ENCODE measurements at regions not wholly inside any gene's neighbourhood (a gene's known extent, or its start where the extent isn't known, plus 50 kb on each side); places are given as distances from the start of the nearest gene placed in this dataset.

- no peak for DNase-seq
These were observed 66.8 kb upstream of the CD93 start for GRCh38 chr20:23152902-23153301.

DNA sequence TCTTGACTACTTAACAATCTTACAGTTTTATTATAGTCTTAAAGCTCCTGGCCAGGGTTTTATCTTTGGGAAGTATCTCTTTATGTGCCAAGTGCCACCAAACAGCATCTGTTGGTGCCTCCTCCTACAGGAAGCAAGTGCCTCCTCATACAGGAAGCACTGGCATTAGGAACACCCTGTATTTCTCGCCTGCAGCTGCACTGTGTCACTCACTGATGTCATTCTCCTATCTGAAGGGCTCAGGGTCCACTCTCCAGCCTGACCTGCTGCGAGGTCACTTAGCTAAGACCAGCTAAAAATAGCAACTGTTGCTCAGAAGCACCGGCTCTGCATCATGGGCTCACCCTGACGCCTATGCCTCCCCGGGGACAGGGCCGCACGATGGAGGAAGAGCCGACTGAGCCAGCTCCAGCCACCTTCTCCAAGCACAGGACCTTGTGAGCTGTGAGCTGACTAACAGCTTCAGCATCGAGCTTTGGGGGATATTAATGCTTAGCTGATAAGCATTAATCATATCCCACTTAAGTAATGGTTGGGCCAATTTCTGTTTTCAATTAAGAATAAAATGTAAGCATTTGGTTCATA, 66.3 kb upstream of the CD93 start:
- no peak for DNase-seq

DNA sequence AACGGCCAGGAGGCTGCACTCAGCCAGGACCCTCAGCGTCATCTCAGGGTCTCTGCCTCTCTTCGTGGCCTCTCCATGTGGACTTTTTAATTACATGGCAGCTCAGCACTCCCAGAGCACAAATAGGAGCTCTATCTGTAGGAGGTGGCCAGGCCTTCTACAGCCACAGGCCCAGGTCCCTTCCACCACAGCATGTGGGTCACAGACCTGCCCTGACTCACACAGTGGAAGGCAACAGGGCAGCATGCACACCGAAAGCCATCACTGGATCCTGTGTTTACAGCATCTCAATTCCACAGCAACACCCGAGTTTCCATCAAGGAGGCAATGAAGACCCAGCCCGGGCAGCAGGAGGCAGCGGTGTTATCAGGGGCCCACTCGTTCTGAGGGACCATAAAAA, 65.8 kb upstream of the CD93 start:
- no peak for DNase-seq

- no peak for DNase-seq
These were observed 65.0 kb upstream of the CD93 start for GRCh38 chr20:23151008-23151703.

DNA sequence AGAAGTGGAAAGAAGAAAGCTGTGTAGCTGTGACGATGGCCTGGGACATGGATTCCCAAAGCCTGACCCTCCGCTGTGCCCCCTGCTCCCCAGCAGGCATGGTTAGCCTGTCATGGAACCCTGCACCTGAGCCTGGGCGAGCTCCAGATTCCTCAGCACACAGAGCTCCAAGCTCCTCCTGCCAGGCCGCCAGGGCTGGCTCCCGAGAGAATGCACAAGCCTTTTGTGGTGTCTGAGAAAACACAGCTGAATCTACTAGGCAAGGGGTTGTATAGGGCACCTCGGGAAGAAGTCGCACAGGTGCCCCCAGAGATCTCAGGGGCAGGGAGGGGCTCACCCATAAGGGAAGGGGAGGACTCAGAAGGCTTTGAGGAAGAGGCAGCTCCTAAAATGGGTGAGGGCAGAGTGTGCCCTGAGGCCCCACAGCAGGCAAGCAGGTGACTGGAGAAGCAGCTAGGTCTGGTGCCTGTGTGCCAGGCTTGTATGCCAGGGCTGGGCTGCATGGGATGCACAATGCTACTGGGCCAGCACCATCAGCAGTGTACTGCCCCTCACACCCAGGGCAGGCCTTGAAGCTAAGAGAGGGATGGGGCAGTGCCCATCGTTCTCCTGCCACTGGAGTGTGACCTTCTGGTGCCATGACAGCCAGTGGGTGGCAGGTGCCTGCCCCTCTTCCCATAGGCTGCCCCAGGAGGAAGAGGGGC, 64.3 kb upstream of the CD93 start:
- no peak for DNase-seq

DNA sequence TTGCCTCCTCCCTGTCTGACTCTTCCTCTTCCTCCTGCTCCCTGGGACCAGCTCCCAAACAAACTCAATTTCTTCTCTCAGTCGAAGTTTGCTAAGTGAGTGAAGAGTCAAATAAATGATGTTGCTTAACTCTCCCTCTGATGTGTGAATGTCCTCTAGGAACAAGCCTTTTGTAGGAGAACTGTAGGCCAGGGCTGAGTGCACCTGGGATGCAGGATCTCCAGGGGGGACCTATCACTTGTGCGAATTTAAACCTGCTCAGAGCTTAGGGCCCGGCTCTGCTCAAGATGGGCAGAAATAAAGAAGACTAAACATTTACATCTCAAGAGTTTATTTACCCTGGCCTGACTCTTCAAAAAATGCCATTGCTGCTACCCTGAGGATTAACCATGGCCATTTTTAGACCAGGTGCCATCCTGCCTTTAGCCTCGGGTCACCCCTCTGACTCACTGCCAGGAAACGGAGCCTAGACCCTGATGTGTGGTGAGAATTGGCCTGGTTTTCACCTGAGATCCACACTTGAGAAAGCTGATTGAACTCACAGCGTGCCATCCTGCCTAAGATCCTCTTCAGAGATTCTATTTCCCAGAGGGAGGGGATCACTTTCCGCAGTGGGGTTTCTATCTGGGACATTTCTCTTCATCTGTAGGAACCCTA, 63.6 kb upstream of the CD93 start:
- DNase-seq, result no peak

DNA sequence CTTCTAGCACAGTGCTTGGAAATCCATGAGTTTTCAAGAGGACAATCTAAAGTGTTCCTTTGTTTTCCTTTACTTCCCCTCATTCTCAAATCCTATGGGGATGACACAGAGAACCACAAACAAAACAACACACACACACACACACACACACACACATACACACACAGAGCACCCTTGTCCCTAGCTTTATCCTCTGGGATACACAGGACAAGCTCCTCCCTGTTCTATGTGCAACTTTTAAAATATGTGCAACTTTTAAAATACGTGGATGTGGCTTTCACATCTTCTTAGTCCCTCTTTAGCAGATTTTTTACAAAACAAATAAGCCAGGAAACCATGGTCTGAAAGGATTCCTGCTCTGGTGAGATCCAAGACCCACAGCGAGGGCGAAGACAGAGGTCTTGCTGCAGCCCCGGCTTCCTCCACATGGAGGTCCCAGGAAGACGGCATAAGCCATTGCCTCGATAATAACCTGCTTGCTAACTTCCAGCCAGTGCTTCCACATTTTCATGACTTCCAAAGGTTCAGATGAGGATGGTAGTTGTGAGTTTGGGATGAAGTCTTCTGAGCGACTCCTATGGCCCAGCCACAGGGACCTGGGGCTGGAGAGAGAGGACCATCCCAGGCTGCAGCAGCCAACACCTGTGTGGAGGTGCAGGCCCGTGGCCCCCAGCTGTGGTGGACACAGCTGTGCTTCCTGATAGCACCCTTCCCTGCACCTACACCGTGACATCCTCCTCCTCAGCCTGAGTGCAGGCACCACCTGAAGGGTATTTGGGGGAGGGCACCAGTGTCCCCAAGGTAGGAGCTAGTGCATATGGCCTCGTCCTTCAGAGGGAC, 62.8 kb upstream of the CD93 start:
- no peak for DNase-seq

DNA sequence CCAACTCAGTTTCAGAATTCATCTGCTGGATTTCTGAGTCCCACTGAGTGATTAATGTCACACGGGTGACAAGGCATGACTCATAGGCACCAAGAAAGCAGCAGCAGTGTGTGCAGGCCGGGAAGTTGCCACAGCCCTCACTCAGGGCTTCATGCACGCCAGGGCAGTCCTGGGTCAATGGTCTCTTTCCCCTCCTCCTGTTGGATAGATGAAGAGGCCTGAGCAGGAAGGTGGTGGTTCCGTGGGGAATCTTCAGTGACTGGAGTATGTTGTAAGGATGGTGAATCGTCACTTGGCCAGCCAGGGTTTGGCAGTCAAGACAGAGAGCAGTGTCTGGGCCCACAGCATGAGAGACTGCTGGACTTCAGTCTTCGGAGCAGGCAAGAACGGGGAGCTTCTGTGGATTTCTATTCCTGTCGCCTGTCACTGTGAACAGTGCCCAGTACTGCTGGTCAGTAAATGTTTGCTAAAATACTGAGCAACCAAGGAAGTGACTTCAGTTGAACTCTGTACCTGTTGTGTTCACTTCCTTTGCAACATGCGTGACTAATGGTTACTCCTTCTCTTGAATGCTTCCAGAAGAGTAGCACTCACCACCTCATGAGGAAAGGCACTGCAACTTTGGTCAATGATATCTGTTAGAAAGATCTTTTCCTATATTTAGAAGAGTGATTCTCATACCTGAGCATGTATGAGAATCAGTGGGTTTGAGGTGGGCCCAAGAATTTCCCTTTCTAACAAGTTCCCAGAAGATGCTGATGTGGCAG, 62.0 kb upstream of the CD93 start:
- no peak for DNase-seq

GRCh38 chr20:23147647-23147963, 61.5 kb upstream of the CD93 start:
- DNase-seq, result no peak

DNA sequence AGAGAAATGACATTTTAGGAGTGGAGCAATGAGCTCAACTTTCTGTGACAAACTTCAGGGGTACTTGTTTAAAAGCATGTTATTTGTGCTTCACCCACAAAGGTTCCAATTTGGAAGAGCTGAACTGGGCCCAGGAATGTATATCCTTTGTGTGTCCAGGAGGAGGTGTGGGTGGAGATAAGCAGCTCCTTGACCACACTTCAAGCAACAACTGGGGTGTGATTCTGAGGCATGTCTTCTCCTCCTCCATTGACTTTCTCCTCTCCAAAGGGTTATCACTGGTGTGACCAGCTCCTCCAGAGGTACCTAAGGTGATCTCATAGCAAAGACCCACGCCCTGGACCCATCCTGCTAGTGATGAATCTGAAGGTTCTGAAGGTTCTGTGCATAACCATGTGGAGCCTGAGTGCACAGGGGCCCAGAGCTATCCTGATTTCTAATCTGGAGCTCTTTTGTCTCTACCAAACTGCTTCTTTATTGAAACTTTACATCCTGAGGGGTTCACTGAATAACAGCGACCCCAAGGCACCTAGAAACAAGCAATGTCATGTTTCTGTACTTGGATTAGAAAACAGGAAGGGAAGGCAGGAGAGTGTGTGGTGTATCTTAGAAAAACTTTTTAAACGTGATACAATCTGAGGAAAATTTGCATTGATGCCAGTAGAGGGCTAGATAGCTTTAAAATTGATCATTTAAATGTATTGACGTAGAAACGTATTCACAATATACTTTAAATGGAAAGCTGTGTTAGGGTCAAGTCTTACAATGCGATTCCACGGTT, 60.9 kb upstream of the CD93 start:
- DNase-seq, result no peak

DNA sequence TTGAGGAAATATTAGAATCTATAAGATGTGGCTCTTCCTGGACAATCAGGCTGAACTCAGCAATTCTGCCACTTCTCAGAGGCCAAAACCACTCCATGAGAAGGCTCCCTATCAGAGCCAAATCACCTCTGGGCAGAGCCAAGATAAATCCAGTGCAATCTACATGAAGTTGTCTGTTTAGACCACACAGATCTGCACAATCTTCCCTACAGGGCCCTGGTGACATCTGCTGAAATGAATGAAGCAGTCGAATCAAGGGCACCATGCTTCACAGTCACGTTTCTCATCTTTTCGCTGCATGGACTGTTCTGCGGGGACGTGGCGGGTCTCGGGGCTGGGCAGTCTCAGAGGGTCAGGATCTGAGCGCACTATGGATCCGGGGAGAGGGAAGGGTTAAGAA, 60.1 kb upstream of the CD93 start:
- DNase-seq, result no peak

DNA sequence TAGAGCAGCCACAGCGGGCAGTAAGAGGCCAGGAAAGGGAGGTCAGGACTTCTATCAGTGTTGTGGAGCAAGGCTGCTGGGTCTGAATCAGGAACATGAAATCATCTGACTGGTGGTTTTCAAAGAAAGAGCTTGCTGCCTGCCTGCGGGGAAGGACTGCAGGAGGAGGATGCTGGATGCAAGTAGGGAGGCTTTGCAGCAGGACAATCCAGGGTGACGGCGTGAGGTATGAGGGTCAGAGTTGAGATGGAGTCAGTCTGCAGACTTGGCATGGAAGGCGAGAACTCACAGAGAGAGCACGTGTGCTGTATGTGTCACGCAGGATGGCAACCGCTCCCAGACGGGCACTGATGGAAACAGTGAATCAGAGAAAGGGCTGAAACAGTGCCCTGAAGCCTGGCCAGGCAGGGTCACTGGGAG, 59.2 kb upstream of the CD93 start:
- DNase-seq, result no peak

GRCh38 chr20:23144856-23145255, 58.7 kb upstream of the CD93 start:
- DNase-seq, result no peak

- no peak for DNase-seq
These were observed 58.0 kb upstream of the CD93 start for GRCh38 chr20:23143986-23144690.

DNA sequence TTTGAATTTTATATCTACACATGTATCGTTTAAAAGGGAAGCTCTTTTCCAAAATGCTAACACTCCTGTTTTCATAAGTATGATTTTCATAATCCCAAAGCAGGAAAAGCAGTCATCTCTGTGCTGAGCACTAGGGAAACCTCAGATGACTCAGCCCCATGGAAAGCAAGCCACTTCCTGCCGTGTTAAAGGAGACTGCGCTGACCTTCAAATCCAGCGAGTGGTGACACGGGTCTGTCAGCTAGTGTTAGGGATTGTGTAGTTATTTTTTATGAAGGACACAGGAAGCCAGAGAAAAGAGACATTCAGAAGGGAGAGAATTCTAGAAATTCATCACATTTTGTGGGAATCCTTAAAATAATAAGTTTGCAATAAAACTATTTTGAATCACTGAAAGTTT, 57.0 kb upstream of the CD93 start:
- no peak for DNase-seq

- DNase-seq, result no peak
These were observed 56.3 kb upstream of the CD93 start for GRCh38 chr20:23142162-23143050.

DNA sequence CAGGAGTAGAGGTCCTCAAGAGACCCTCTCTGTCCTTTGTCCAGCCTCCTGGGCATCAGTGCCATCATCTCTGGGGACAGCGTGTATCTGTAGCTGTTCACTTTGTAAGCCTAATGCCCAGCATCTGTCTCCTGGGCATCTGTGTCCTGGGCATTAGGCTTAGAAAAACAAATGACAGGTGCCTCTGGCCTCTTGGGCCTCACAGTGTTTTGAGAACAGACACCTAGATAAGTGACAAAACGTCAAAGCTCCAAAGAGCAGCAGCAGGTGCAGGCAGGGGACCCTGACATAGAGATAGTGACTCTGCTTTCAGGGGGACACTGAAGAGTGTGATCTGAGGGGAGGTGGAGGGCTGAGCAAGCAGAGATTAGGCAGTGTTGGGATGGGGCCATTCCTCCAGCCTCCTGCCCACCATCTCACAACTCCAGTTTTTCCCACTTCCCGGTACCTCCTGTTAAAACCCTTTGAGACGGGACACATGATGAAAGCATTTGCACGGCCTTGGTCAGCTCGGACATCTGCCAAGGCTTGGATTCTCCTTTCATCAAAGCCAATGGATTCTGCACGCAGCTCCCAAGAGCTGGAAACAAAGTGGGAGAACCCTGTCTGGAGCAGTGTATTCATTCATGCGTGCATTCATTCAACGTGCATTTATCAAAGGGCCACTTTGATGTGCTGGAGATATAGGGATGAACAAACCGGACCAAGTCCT, 55.5 kb upstream of the CD93 start:
- DNase-seq, result no peak

DNA sequence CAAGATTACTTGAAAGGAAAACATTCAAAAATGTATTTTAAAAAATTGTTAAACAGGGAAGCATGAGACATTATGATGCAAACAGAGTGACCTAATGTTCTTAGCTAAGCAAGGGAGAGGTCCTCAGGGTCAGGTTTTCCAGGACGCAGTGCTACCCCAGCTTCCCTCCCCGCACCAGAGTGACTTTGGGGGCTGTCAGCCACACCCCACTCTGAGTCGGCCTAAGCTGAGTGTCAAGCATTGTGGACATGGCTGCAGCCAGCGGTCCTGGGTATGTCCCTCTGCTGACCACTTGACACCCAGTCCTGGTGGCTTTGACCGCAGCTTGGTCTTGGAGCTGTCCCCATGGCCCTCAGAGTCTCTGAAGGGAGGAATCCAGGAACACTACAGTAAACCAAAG, 54.9 kb upstream of the CD93 start:
- no peak for DNase-seq

Measured in hypothalamus (tissue), 51 donors.